Right ventricle myocardium inferior (tissue), 1 donor: ENCODE measurements at regions not wholly inside any gene's neighbourhood (a gene's known extent, or its start where the extent isn't known, plus 50 kb on each side); places are given as distances from the start of the nearest gene placed in this dataset.
"Not testable (repeated sequence)": the region's sequence is repeated elsewhere in the genome, so short reads cannot be mapped to it uniquely, and the experiment has no call there.

ENCODE experiments used
- ATAC-seq: fragments of 200-7000 bp; cut with Tn5 transposase; one replicate; pipeline ENCODE4 v1.9.1; 2020; ENCODE audit warnings: mild to moderate bottlenecking, moderate library complexity
- DNase-seq: peaks from one replicate; pipeline ENCODE4 v3.0.0; 2021; ENCODE audit errors: missing footprints
- intact Hi-C: fragments of 100-400 bp; cut with DNase I; formaldehyde crosslinking; loops from one replicate; pipeline ENCODE4 v1.11.0; 2022
- donor health status: DM: no; HTN: yes; CAD: no; lungs with severe emphysema.

- peak; percentile 28 for ATAC-seq
- no peak for DNase-seq
- intact Hi-C loops = no loop called here
Measured at GRCh38 chr22:23402275-23403151, 177.6 kb downstream of the IGLL1 start.

DNA sequence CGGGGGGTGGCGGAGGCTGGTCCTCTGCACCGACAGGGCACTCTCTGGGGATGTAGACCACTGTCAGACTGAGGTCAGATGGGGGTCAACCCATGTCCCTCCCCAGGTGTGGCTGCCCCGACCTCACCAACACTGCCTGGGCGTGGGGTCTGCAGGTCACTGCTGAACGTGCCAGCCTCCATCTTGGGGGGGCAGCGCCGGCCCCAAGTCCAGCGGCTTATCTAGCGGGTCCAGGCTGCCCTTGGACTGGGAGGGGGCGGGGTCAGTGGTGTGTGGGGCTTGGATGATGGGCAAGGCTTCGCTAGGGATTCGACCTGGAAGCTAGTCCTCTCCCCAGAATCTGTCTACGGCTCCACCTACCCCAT lies 178.2 kb downstream of the IGLL1 start:
- DNase-seq (no peak), ATAC-seq (no peak)

DNA sequence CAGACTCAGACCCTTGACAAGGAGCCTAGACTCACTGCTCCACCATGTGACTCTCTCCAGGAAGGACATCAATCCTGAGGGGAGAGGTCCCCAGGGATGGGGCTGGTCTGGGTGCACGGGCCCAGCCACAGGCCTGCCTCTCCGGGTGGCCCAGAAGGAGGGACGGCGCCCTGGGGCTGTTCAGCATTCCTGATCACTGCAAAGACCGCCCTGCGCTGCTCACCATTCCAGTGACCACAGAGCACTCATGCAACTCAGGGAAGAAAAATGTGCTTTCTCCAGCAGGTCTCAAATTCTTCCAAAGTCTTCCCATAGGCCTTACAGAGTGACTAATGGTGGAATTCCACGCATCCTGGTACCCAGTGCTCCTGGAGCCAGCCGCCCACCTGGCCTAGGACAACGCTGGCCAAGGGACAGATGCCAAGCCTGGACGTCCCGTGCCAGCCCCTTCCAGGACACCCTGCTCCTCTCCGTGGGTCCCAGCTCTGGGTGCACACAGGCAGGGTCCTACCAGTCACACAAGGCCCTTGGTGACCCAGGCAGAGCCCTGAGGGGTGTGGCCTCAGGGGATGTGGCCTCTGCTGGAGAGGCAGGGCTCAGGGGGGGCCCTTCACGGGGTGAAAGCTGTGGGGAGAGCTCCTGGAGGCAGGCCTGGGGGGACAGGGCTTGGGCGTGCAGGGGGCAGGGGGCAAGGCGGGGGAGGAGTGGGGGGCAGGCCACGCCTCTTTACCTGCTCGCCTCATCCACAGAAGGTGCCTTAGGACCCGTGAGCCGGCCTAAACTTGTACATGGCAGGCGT lies 178.8 kb downstream of the IGLL1 start:
- intact Hi-C loops = no loop called here
- DNase-seq (no peak), ATAC-seq (no peak)

More for the DNA sequence above, 178.2 kb downstream of the IGLL1 start:
- intact Hi-C loops = no loop called here

DNA sequence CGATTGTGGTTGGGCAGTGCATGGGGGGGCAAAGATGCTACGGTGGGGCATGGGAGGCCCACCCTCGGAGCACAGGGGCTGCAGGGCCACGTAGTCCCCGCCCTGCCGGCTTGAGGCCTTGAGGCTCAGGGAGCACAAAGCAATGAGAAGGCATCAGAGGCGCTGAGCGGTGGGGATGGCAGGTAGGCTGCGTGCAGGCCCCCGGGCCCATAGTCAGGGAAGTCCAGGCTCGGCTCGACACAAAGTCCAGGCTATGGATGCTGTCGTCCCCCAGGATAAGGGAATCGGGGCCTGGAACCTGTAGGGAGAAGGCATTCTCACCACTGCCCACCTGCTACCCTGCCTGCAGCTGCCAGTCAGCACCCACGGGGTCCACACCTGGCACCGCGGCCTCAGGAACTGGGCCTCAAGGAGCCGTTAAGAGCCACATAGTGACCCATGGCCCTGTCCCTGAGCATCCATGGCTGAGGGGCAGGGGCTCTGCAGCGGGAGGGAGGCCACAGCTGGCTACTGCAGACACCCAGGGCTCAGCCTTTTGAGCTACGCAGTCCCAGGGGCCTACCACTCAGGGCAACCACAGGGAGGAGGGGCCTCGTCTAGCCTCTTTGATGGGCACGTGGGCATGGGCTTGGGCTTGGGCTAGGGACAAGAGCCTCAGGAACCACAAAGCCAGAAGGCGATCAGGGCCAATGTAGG lies 179.7 kb downstream of the IGLL1 start:
- DNase-seq = peak; percentile 43
- intact Hi-C loops = no loop called here
- no peak for ATAC-seq

DNA sequence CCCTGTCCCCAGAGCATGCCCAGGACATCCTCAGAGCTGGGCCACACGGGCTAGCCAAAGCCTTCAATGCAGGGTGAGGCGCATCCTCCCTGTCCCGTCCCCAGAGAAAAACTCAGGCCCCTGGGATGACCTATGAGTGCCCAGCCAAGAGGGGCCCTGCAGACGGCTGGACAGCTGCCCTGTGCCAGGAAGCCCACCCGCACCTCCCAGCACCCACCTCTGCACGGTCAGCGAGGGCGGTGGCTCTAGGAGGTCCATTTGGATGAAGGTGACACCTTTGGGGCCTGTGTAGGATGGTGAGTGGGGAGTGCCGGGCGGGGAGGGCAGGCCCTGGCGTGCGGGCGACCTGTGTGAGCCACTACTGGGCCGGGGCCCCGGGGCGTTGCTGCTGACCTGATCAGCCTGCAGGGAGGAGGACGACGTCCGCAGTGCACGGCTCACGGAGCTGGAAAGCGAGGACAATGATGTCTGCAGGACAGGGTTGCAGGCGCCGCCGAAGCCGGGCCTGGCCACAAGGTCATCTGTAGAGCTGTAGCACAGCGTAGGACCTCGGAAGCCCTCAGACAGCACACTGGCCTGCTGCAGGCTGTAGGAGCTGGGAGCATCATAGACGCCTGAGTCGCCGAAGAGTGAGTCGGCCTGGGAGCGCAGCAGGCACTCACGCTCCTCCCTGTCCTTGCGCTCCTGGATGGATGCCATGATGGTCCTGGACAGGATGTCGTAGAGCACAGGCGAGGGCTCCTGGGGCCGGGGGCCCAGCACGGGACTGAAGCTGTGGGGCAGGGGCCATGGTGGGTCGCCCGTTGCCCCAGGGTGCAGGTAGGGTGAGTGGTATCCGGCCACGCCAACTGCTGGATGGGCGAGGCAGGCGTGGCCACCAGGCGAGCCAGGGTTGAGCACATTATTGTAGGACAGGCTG lies 180.5 kb downstream of the IGLL1 start:
- no peak for ATAC-seq

DNA sequence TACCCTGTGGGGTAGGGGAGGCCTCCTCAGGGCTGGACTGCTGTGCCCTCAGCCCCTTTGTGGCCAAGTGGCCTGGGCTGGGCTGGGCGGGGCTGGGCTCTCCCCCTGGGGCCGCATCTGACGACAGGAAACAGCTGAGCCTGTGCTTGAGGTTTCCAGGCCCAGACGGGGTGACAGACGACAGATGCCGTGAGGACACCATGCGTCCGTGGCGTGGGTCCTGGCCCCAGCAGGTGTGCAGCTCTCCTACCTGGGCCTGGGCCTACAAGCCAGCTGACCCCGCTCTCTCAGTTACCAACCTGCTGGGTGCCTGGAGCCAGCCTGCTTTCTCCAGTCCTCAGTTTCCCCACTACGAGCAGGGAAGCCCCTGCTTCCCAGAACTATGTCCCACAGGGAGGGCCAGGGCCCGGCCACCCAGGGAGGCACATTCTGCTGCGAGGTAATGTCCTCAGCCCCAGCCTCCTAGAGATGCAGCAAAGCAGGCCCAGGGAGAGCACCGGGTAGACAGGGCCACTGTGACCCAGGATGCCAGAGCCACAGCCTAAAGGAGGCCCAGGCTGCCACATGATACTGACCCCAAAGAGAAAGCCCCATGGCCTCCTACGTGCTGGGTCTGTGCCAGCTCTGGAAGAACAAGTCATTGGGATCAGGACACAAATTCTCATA lies 181.3 kb downstream of the IGLL1 start:
- intact Hi-C loops = no loop called here
- no peak for ATAC-seq
- peak; percentile 14 for DNase-seq

More for the DNA sequence above, 180.5 kb downstream of the IGLL1 start:
- intact Hi-C loops = no loop called here
- DNase-seq = peak; percentile 17

GRCh38 chr22:23397613-23398567 lies 182.2 kb downstream of the IGLL1 start:
- DNase-seq (peak; percentile 23), ATAC-seq (no peak)
- intact Hi-C loops = no loop called here

DNA sequence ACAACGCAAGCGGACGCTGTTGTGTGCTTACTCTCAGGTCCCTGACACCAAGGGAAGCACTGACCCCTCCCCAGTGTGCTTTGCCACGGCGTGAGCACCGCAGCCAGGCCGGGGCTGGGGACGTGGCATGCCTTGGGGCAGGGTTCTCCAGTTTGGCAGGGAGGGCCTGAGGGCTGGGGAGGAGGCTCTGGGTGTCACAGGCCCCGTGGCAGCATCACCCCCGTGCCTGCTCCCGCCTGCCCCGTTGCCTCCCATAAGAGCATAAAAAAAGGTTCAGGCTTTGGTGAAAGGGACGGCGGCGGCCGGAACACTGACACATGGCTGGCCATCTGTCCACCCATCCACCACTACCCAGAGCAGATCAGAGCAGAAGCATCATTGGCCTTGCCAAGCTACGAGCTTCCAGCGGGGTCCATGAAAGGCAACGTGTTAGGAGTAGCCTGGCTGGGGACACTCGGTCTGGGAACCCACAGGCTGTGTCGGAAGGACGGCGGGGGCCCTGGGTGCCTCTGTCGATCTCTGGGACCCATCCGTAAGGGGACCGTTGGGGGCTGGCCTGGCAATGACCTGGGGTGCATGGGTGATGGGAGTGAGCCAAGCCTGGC lies 183.0 kb downstream of the IGLL1 start:
- peak; percentile 49 for DNase-seq

DNA sequence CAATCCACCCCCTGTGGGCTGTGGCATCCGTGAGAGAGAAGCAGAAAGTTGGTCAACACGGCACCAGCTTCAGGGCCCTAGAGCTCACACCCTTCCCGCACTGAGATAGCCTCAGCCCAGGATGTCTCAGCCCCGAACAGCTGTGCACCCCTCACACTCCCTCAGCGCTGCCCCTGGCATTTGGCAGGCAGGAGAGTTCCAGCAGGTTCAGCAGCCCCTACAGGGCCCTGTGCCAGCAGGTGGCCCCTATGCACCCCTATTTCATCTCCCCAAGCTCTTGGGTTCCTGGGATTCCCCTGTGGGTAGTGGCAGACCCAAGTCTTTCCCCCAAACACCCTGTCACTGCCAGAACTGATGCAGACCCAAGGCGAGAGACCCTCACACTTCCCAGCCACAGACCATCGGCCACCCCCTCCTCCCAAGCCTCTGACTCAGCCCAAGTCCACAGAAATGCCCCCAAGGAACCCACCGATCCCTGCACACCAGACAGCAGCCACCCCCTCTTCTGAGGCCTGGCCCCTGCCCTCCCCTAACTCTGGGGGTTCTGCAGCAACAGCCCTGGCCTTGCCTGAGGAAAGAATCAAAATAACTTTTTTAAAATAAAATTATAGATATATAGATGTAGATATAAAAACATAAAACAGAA lies 183.6 kb downstream of the IGLL1 start:
- DNase-seq = peak; percentile 39
- intact Hi-C loops = no loop called here
- no peak for ATAC-seq

More for the DNA sequence above, 183.0 kb downstream of the IGLL1 start:
- no peak for ATAC-seq
- intact Hi-C loops = no loop called here

- DNase-seq (peak; percentile 46), ATAC-seq (no peak)
- intact Hi-C loops = no loop called here
Measured at GRCh38 chr22:23395530-23396361, 184.3 kb downstream of the IGLL1 start.

DNA sequence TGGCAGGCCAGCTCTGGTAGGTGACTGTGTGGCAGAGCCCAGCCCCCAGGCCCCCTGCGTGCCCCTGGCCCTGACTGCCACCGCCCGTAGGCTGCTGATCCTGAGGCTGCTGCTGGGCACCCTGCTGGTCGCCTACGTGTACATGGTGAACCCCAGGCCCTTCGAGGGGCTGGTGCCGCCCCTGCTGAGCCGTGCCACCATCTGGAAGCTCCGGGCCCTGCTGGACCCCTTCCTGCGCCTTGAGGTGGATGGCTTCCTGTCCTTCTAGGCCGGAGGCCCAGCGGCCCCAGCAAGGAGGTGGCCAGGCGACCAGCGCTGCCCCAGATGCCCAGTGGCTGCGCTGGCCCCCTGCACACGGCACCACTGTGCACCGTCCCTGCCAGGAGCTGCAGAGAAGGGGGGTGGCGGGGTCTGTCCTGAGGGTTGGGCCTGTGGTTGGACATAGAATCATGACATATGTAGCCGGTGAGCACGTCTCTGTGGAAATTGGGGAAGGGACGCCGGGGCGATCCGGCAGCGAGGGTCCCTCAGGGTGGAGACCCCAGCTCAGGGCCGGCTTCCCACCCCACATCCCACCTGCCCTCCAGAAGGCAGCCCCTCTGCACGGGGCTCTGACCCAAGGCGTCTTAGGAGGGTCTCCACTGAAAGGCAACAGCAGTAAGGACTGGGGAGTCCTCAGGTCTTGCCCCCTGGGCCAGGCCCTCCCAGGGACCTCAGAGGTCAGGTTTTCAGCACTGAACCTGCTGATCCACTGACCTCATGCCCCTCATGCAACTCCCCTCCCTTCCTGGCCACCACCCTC lies 185.4 kb downstream of the IGLL1 start:
- peak; percentile 54 for DNase-seq
- intact Hi-C loops = no loop called here
- no peak for ATAC-seq

DNA sequence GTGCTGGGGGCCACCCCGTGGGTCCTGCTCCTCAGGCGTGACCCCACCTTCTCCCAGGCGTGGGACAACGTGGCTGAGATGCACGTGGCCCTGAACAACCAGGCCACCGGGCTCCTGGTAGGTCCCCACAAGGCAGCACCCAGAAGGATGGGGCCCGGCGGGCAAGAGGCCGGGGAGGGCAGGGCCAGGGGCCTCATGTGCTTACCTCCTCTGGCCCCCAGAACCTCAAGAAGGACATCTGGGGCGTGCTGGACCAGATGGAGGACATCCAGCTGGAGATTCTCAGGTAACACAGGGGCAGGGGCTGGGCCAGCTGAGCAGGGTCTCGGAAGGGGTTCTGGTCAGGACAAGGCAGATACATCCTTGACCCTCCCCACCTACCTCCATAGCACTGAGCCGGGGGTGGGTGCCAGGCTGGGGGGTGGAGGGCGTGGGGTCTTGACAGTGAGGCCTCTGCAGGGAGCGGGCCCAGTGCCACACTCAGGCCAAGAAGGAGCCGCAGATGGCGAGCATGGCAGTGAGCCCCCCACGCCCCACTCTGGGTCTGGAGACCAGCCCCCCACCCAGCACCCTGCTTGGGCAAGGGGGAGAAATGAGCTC lies 186.3 kb downstream of the IGLL1 start:
- intact Hi-C loops = no loop called here
- ATAC-seq (no peak), DNase-seq (peak; percentile 64)

GRCh38 chr22:23393199-23393598 lies 186.9 kb downstream of the IGLL1 start:
- DNase-seq, intact Hi-C loops, ATAC-seq: not testable (repeated sequence)
